ENCODE measurements at regions not wholly inside any gene's neighbourhood (a gene's known extent, or its start where the extent isn't known, plus 50 kb on each side); places are given as distances from the start of the nearest gene placed in this dataset.

- no peaks in the 10 kb centered on the region for H3K9me2 ChIP-seq (replicated peaks; ENCODE audit: control insufficient read depth, low read length)
- H3F3A ChIP-seq (ENCODE audit: control insufficient read depth, insufficient read depth), result no peaks in the 10 kb centered on the region
- H4K20me1 ChIP-seq (ENCODE audit: control insufficient read depth, insufficient read depth, low read depth, low read length), result no peaks in the 10 kb centered on the region
- no peak overlapping the region for H3K27ac ChIP-seq (ENCODE audit: low read depth, low read length)
- H3K4me2 ChIP-seq (ENCODE audit: low read length), result no peak overlapping the region
- H3K4me1 ChIP-seq (ENCODE audit: control insufficient read depth, low read length), result peaks cover 11% of the 10 kb centered on the region
- TF ChIP-seq, protein P1, sequence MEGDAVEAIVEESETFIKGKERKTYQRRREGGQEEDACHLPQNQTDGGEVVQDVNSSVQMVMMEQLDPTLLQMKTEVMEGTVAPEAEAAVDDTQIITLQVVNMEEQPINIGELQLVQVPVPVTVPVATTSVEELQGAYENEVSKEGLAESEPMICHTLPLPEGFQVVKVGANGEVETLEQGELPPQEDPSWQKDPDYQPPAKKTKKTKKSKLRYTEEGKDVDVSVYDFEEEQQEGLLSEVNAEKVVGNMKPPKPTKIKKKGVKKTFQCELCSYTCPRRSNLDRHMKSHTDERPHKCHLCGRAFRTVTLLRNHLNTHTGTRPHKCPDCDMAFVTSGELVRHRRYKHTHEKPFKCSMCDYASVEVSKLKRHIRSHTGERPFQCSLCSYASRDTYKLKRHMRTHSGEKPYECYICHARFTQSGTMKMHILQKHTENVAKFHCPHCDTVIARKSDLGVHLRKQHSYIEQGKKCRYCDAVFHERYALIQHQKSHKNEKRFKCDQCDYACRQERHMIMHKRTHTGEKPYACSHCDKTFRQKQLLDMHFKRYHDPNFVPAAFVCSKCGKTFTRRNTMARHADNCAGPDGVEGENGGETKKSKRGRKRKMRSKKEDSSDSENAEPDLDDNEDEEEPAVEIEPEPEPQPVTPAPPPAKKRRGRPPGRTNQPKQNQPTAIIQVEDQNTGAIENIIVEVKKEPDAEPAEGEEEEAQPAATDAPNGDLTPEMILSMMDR (IDR thresholded peaks at IDR 0.05; ENCODE audit: low read depth, low read length, poor library complexity, severe bottlenecking), result no peak
- no peak for TF ChIP-seq EZH2phosphoT487 (IDR thresholded peaks at IDR 0.05; ENCODE audit: borderline replicate concordance, low read length)
- no peaks in the 10 kb centered on the region for H3K36me3 ChIP-seq (ENCODE audit: control insufficient read depth, low read length)
- H3K27me3 ChIP-seq (ENCODE audit: control insufficient read depth, low read length), result no peaks in the 10 kb centered on the region
- no peak overlapping the region for H3K4me3 ChIP-seq (ENCODE audit: low read length)
- H3K79me2 ChIP-seq (ENCODE audit: control insufficient read depth, low read length), result no peaks in the 10 kb centered on the region
- no peaks in the 10 kb centered on the region for H3K9me3 ChIP-seq (ENCODE audit: control insufficient read depth, insufficient read depth, low read length)
Measured at GRCh38 chr4:140266958-140267568, 106.4 kb upstream of the SCOC start.

DNA sequence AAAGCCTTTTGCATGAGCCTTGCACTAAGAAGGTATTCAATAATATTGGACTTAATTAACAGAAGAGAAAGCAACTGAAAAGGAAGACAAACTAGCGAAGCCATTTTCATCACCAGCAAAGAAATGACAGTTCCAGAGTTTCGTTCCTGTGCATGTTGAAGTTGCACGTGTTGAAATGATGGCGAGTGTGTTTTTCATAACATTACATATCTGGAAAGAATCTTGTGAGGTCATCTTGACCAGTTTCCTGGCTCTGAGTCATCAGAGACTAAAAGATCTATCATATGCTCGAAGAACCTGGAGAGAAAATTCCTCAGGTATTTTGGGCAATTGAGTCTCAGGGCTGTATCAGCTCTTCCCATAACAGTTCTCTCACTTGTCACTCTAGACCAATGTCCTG lies 106.2 kb upstream of the MAML3 start:
- no peak overlapping the region for H3K4me2 ChIP-seq (ENCODE audit: low read length)
- no peak overlapping the region for H3K27ac ChIP-seq (ENCODE audit: low read depth, low read length)
- no peaks in the 10 kb centered on the region for H3K36me3 ChIP-seq (ENCODE audit: control insufficient read depth, low read length)
- H3F3A ChIP-seq (ENCODE audit: control insufficient read depth, insufficient read depth), result no peaks in the 10 kb centered on the region
- H4K20me1 ChIP-seq (ENCODE audit: control insufficient read depth, insufficient read depth, low read depth, low read length), result no peaks in the 10 kb centered on the region
- H3K9me3 ChIP-seq (ENCODE audit: control insufficient read depth, insufficient read depth, low read length), result no peaks in the 10 kb centered on the region
- H3K9me2 ChIP-seq (replicated peaks; ENCODE audit: control insufficient read depth, low read length), result no peaks in the 10 kb centered on the region
- TF ChIP-seq, protein P1 (IDR thresholded peaks at IDR 0.05; ENCODE audit: low read depth, low read length, poor library complexity, severe bottlenecking), result no peak
- no peak for TF ChIP-seq EZH2phosphoT487 (IDR thresholded peaks at IDR 0.05; ENCODE audit: borderline replicate concordance, low read length)
- H3K27me3 ChIP-seq (ENCODE audit: control insufficient read depth, low read length), result peaks cover 3% of the 10 kb centered on the region; the same call in 1 of the 2 replicates
- peaks cover 3% of the 10 kb centered on the region for H3K4me1 ChIP-seq (ENCODE audit: control insufficient read depth, low read length)
- no peak overlapping the region for H3K4me3 ChIP-seq (ENCODE audit: low read length)
- no peaks in the 10 kb centered on the region for H3K79me2 ChIP-seq (ENCODE audit: control insufficient read depth, low read length)

GRCh38 chr4:140258476-140258875 lies 104.5 kb upstream of the MAML3 start:
- no peak for TF ChIP-seq EZH2phosphoT487 (IDR thresholded peaks at IDR 0.05; ENCODE audit: borderline replicate concordance, low read length)
- TF ChIP-seq, protein P1 (IDR thresholded peaks at IDR 0.05; ENCODE audit: low read depth, low read length, poor library complexity, severe bottlenecking), result no peak
- Histone ChIP-seq H3K4me3 (ENCODE audit: low read length) (no peak overlapping the region), H3F3A (ENCODE audit: control insufficient read depth, insufficient read depth) (no peaks in the 10 kb centered on the region), H3K4me1 (ENCODE audit: control insufficient read depth, low read length) (peaks cover 18% of the 10 kb centered on the region), H4K20me1 (ENCODE audit: control insufficient read depth, insufficient read depth, low read depth, low read length) (no peaks in the 10 kb centered on the region), H3K4me2 (ENCODE audit: low read length) (no peak overlapping the region), H3K27me3 (ENCODE audit: control insufficient read depth, low read length) (peaks cover 7% of the 10 kb centered on the region), H3K9me2 (replicated peaks; ENCODE audit: control insufficient read depth, low read length) (no peaks in the 10 kb centered on the region), H3K36me3 (ENCODE audit: control insufficient read depth, low read length) (no peaks in the 10 kb centered on the region), H3K79me2 (ENCODE audit: control insufficient read depth, low read length) (no peaks in the 10 kb centered on the region), H3K9me3 (ENCODE audit: control insufficient read depth, insufficient read depth, low read length) (no peaks in the 10 kb centered on the region), H3K27ac (ENCODE audit: low read depth, low read length) (no peak overlapping the region)

All from DOHH2 (cell line).